GM21786 (cell line): ENCODE measurements at regions not wholly inside any gene's neighbourhood (a gene's known extent, or its start where the extent isn't known, plus 50 kb on each side); places are given as distances from the start of the nearest gene placed in this dataset.

Source experiments
- ATAC-seq: cut with Tn5 transposase; IDR thresholded peaks from one replicate; pipeline ENCODE4 v1.9.1; 2021; ENCODE audit not compliant: unreplicated experiment

DNA sequence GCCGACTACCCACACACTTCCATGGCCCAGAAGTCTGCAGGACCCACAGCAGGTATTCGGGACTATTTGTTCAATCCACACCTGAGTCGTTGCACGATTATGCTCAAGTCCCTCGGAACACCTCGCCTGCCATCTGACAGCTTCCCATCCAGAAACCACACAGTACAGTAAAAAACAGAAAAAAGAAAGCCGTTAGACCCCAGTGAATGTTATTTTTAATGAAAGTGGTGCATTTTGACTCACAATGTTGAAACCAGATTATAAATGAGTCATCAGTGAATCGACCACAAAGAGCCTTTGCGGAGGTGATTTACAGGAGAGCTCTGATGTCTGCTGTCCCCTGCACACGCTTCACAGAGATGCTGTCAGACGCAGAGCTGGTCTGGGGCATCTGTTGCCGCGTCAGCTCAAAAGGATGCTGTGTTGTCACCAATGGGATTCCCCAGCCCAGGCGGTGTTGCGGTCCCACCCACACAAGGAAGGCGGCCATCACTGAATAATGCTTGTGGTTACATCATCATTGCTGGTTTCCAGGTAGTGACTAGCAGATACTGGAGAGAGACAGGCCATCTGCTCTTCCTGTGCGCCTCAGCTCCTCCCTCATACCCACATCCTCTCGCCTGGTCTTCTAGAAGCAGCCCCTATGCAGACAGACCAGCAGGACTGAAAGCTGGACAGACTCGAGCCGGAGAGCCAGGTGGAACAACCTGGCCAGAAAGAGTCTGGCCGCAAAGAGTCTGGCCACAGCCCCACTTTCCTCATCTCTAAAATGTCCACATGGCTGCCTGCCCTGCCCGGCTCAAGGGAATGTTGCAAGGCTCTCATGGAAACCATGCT is 116.8 kb downstream of the TOMM20 start:
- ATAC-seq = peak; percentile 74

GRCh38 chr1:235011064-235011598 is 117.5 kb downstream of the TOMM20 start:
- no peak for ATAC-seq

DNA sequence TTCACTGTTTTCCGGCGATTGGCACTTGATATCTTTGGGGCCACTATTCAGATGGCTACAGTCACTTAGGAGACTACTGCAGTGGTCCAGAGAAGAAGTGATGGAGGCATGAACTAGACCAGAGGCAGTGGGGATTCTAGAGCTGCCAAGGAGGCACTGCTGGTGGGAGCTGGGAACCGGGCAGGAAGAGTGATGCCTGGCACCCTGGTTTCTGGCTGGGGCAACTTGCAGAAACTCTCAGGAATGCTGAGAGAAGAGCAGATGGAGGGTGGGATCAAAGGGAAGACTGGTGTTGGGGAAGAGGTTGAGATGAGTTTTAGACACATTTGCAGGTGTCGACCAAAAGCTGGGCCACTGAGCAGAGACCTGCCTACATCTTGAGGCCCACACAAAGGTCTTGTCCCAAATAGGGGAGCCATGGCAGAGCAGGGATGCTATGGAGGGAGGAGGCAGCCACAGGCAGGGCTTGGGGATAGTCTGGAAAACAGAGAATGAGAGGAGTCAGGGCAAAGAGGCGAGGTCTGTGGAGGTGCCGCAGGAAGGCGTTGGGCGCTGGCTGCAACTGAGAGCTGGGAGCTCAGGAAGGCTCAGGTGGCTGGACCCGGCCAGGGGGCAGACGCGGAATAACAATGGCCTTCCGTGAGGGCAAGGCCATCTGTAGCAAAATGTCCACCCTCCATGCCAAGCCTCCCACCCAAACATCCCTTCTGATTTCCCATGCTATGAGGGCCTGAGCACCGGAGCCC is 118.9 kb downstream of the TOMM20 start:
- ATAC-seq = no peak

- no peak for ATAC-seq
These were observed 119.6 kb downstream of the TOMM20 start for GRCh38 chr1:235009074-235009473.

- no peak for ATAC-seq
These were observed 120.4 kb downstream of the TOMM20 start for GRCh38 chr1:235008239-235008638.

- ATAC-seq = no peak
These were observed 121.8 kb downstream of the TOMM20 start for GRCh38 chr1:235006816-235007215.

- ATAC-seq = peak; percentile 28
These were observed 122.4 kb downstream of the TOMM20 start for GRCh38 chr1:235006132-235006721.

GRCh38 chr1:235004840-235005391 is 123.7 kb downstream of the TOMM20 start:
- no peak for ATAC-seq

- no peak for ATAC-seq
These were observed 124.4 kb downstream of the TOMM20 start for GRCh38 chr1:235004276-235004675.

DNA sequence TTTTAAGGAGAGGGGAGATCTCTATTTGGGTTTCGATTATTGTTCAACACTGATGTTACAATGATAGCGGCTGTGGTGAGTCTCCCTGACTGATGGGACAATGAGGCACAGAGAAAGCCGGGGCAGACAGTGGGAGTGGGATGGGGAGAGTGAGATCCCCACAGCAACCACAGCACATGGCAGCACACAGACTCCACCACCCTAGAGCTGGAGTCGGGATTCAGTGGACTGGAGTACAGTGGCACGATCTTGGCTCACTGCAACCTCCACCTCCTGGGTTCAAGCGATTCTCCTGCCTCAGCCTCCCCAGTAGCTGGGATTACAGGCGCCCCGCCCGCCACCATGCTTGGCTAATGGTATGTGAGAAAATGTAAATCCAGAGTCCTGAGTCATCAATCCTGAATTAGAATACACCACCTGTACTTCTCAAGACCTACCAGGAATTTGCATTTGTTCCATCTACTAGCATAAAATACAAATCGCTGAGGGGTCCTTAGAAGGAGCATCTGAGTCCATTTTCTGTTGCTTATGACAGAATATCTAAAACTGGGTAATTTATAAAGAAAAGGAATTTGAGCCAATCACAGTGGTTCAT is 125.8 kb downstream of the TOMM20 start:
- ATAC-seq = no peak

GRCh38 chr1:234999513-234999940 is 129.1 kb downstream of the TOMM20 start:
- no peak for ATAC-seq

DNA sequence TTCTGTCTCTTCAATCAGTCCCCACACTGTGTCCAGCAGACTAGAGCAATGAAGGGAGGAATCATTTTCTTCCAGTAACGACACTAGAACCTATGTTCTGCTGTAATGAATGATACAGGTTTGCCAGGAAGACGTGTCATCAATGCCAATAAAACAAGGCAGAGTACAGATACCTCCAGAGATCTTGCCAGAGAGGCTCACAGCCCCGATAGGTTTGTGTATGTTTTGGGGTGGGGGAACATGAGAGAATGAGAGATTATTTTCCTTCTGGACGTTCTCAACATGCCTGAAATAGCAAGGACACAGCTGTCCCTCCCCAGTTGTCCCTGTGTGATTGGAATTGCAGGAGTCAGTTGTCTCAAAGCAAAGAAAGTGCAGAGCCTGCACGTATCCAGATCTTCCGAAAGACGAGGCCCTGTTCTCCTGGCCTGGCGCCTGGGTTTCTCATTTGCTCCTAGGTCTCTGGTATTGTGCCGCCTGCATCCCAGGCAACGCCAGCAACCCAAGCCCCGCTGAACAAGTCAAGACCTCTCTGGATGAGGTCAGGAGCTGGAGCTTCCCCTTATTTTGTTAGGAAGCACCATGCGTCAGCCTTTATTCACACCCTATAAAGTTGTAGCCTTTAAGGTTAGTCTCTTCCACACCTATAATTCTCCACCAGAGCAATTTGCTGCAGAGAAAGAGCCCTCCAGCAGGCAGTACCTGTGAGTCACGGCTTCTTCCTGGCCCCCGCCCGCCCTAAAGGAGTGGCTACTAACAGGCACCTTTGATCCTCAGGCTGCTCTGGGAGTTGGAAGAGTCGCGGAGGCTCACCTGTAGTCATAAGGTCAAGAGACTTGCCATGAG is 130.5 kb downstream of the TOMM20 start:
- no peak for ATAC-seq

- ATAC-seq = no peak
These were observed 131.3 kb downstream of the TOMM20 start for GRCh38 chr1:234997201-234997895.

DNA sequence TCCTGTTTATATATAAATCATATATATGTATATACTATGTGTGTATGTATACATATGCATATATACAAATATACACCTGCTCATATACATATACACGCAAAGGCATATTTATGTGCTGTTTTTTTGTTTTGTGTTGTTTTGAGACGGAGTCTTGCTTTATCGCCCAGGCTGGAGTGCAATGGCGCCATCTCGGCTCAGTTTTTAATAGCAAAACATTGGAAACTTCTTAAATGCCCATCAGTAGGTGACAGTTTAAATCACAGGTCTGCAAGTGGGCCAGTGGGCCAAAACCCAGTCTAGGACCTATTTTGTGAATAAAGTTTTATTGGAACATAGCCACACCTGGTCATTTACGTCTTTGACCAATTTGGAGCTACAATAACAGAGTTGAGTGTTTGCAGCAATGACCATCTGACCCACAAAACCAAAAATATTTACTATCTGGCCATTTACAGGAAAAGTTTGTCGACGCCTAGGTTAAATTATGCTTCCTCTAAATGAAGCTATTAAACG is 132.3 kb downstream of the TOMM20 start:
- no peak for ATAC-seq

- no peak for ATAC-seq
These were observed 134.0 kb downstream of the TOMM20 start for GRCh38 chr1:234994436-234995295.

GRCh38 chr1:234992065-234992464 is 136.6 kb downstream of the TOMM20 start:
- no peak for ATAC-seq

- no peak for ATAC-seq
These were observed 137.5 kb downstream of the TOMM20 start for GRCh38 chr1:234990874-234991801.
